Activated CD8-positive, alpha-beta T cell treated with anti-CD3 and anti-CD28 coated beads, Interleukin-2, amount 10 ng/mL, durations not matched to agents 7 days and 5 days (primary cell): ENCODE measurements at regions not wholly inside any gene's neighbourhood (a gene's known extent, or its start where the extent isn't known, plus 50 kb on each side); places are given as distances from the start of the nearest gene placed in this dataset.
"Not testable (repeated sequence)": the region's sequence is repeated elsewhere in the genome, so short reads cannot be mapped to it uniquely, and the experiment has no call there.

Source experiments
- ATAC-seq: fragments of 150-1000 bp; cut with Tn5 transposase; one replicate; pipeline ENCODE4 v1.10.0; 2021; ENCODE audit warnings: moderate library complexity
- CTCF ChIA-PET: fragments of 350-600 bp; sonication (Branson Sonifier 250); formaldehyde crosslinking; loops from one replicate; lab custom pipeline; 2021; ENCODE audit warnings: antibody characterized with exemption; lab: Charles Lee
- POLR2A ChIA-PET: fragments of 350-600 bp; sonication (Branson Sonifier 250); formaldehyde crosslinking; loops from one replicate; lab custom pipeline; 2021; ENCODE audit warnings: antibody characterized with exemption; lab: Charles Lee
- DNase-seq: peaks from one replicate; pipeline ENCODE4 v3.0.0-alpha.2; 2020
- H3K27ac Mint-ChIP-seq: one replicate; pipeline ENCODE4 v1.8.0; 2021; ENCODE audit warnings: mild to moderate bottlenecking, mixed read lengths
- H3K27me3 Mint-ChIP-seq: one replicate; pipeline ENCODE4 v1.8.0; 2021; ENCODE audit warnings: low read depth, mixed read lengths
- H3K36me3 Mint-ChIP-seq: one replicate; pipeline ENCODE4 v1.8.0; 2021; ENCODE audit warnings: low read depth, mixed read lengths
- H3K4me1 Mint-ChIP-seq: one replicate; pipeline ENCODE4 v1.8.0; 2021; ENCODE audit warnings: low read depth, mixed read lengths
- H3K4me3 Mint-ChIP-seq: one replicate; pipeline ENCODE4 v1.8.0; 2021; ENCODE audit warnings: mild to moderate bottlenecking, mixed read lengths
- H3K9me3 Mint-ChIP-seq: one replicate; pipeline ENCODE4 v1.8.0; 2022; ENCODE audit warnings: mixed read lengths; ENCODE audit not compliant: insufficient read depth

DNA sequence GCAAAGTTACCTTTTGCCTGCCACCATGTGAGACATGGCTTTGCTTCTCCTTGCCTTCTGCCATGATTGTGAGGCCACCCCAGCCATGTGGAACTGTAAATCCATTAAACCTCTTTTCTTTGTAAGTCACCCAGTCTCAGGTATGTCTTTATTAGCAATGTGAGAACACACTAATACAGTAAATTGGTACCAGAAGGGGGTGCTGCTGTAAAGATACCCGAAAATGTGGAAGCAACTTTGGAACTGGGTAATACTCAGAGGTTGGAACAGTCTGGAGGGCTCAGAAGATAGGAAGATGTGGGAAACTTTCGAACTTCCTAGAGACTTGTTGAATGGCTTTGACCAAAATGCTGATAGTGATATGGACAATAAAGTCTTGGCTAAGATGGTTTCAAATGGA is 184.8 kb upstream of the LHX8 start:
- H3K4me1 Mint-ChIP-seq, H3K27ac Mint-ChIP-seq, ATAC-seq, H3K36me3 Mint-ChIP-seq, CTCF ChIA-PET, POLR2A ChIA-PET, H3K9me3 Mint-ChIP-seq, H3K4me3 Mint-ChIP-seq, H3K27me3 Mint-ChIP-seq, DNase-seq: not testable (repeated sequence)

DNA sequence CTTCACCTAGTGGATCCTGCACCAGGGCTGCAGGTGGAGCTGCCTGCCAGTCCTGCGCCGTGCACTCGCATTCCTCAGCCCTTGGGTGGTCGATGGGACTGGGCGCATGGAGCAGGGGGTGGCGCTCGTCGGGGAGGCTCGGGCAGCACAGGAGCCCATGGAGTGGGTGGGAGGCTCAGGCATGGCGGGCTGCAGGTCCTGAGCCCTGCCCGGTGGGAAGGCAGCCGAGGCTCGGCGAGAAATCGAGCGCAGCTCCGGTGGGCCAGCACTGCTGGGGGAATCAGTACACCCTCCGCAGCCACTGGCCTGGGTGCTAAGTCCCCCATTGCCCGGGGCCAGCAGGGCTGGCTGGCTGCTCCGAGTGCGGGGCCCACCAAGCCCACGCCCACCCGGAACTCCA is 182.2 kb upstream of the LHX8 start:
- H3K27me3 Mint-ChIP-seq, H3K4me1 Mint-ChIP-seq, H3K4me3 Mint-ChIP-seq, ATAC-seq, H3K36me3 Mint-ChIP-seq, H3K27ac Mint-ChIP-seq, CTCF ChIA-PET, POLR2A ChIA-PET, H3K9me3 Mint-ChIP-seq, DNase-seq: not testable (repeated sequence)

DNA sequence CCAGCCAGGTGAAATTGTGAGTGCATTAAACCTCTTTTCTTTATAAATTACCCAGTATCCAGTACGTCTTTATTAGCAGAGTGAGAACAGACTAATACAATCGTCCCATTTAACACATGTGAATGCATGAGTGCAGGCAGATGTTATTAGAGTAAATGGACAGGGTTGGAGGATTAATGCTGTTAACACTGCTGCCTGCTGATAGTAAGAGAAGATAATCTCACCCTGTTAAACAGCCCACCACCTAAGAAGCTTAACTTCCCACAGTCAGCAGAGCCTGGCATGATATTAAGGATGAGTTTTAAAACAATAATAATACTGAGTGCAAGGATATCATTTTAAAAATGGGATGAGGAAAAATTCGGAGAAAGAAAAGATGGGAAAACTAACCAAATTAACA is 181.4 kb upstream of the LHX8 start:
- ChIA-PET POLR2A (no interaction called here), CTCF (no interaction called here)
- H3K4me3 Mint-ChIP-seq, result no peak overlapping the region
- DNase-seq (no peak), ATAC-seq (no peak)
- no peaks in the 10 kb centered on the region for H3K27me3 Mint-ChIP-seq
- H3K27ac Mint-ChIP-seq, result no peak overlapping the region
- no peaks in the 10 kb centered on the region for H3K9me3 Mint-ChIP-seq
- no peaks in the 10 kb centered on the region for H3K4me1 Mint-ChIP-seq
- no peaks in the 10 kb centered on the region for H3K36me3 Mint-ChIP-seq

DNA sequence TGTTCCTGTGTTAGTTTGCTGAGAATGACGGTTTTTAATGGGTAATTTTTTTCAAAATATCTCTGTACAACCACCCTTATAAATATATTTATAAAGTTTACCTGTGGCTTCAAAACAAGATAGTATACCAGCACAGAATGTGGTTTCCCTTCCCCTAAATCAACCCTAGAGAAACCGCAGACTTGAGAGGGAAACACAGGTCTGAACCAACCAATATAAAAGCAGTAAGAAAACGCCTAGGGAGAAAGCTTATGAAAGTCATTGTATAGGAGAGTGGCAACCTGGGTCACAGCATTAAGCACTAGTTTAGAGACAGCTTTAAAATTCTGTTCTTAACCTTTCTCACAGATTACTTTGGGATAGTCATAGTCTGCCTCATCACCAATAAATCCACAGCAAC is 180.6 kb upstream of the LHX8 start:
- Mint-ChIP-seq H3K4me3 (no peak overlapping the region), H3K36me3 (no peaks in the 10 kb centered on the region), H3K27ac (no peak overlapping the region), H3K27me3 (no peaks in the 10 kb centered on the region), H3K9me3 (no peaks in the 10 kb centered on the region), H3K4me1 (no peaks in the 10 kb centered on the region)
- DNase-seq (no peak), ATAC-seq (no peak)
- ChIA-PET CTCF (no interaction called here), POLR2A (no interaction called here)

DNA sequence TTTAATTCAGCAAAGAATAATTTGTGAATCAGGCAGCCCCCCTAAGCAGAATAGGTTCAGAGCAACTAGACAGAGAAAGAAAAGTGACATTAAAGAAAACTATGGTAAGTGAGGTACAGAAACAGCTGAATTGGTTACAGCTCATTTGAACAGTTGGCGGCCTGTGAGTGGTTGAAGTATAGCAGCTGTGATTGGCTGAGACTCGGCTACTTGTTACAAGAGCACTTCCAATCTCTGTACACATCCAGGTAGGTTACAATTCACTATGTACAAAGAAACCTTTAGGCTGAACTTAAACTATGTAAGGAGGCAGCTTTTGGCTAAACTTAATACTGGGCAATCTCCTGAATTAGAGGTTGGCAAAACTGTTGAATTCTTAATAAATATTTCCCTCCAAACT is 171.1 kb upstream of the LHX8 start:
- Mint-ChIP-seq H3K9me3 (no peaks in the 10 kb centered on the region), H3K36me3 (no peaks in the 10 kb centered on the region), H3K27ac (no peak overlapping the region), H3K27me3 (no peaks in the 10 kb centered on the region), H3K4me1 (no peaks in the 10 kb centered on the region), H3K4me3 (no peak overlapping the region)
- ChIA-PET CTCF (no interaction called here), POLR2A (no interaction called here)
- DNase-seq (no peak), ATAC-seq (no peak)

DNA sequence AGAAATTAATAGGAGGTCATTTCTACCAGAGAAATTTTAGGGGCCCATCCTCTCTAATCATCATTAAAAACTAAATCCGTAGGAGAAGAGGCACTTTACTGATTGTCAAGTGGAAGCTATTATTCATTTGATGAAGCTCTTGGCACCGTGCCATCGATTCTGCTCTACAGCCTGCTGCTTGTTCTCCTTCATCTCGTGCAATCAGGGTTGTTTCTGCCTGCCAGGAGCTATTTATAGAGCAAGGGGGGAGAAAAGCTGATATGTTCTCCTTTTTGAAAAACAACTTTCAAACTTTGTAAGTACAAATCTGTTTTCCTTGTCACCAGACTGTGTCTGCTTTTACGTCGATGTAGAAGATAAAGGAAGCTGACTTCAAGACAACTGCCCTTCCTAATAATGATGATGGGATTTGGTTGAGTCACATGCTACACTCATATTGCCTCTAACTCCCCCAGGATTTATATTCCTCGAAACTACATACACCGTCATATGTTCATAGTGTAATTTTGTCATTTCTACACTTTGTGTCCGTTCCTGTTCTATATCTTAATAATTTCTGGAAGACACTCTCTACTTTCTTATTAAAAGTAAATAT is 169.6 kb upstream of the LHX8 start:
- Mint-ChIP-seq H3K27ac (no peak overlapping the region), H3K4me3 (no peak overlapping the region), H3K36me3 (no peaks in the 10 kb centered on the region), H3K9me3 (no peaks in the 10 kb centered on the region), H3K4me1 (no peaks in the 10 kb centered on the region), H3K27me3 (no peaks in the 10 kb centered on the region)
- ATAC-seq (no peak), DNase-seq (no peak)
- CTCF ChIA-PET, result interaction anchor here (0.6 kb wide), 1 partner anchor 231 kb away, joined by 3 read pairs; no protein-coding TSS in a partner anchor
- POLR2A ChIA-PET, result no interaction called here

DNA sequence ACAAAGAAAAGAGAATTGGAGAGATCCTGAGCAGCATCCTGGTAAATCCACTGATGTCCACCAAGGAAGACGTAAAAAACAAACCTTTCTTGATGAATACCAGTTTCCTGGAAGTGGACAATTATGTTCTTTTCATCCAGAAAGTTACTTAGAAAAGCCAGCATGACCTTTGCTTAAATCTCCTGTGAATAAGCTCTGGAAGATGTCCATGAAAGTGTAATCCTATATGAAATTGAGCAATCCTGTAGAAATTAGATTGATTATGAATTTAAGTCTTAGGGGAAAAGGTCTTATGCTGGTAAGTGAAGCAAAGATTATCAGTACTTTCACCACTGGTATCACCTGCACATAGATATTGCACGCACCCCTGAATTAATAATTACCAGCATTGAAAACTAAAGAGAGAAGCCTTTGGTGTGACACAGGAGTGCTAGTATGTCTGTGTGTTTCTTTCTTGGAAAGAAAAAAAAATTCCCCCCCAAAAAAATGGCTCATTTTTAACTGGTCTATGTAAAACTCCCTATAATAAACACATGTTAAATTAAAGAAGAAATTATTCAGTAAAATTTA is 164.5 kb upstream of the LHX8 start:
- Mint-ChIP-seq H3K27me3 (no peaks in the 10 kb centered on the region), H3K4me1 (no peaks in the 10 kb centered on the region), H3K9me3 (no peaks in the 10 kb centered on the region), H3K4me3 (no peak overlapping the region), H3K27ac (no peak overlapping the region), H3K36me3 (no peaks in the 10 kb centered on the region)
- POLR2A ChIA-PET, result no interaction called here
- ATAC-seq (no peak), DNase-seq (no peak)
- CTCF ChIA-PET, result no interaction called here

DNA sequence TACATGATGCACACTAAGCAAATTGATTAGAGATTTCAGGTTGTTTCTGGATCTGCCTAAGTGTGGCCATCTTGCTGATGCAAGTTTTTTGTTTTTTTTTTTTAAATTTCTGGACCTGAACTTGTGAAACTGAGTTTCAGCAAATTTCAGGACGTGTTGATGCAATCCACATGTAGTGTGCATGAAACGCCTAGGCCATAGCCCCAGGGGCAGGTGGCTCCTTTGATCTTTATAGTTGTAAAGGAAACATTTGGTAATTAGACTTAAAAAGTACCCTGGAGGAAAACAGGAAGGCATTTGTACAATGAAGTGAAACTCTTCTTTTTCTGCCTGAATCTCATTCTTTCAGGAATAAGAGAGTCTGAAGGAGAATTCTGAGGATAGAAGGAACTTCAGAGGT is 162.2 kb upstream of the LHX8 start:
- H3K4me3 Mint-ChIP-seq, result no peak overlapping the region
- CTCF ChIA-PET, result no interaction called here
- POLR2A ChIA-PET, result no interaction called here
- H3K27ac Mint-ChIP-seq, result no peak overlapping the region
- H3K36me3 Mint-ChIP-seq, result no peaks in the 10 kb centered on the region
- no peak for DNase-seq
- H3K4me1 Mint-ChIP-seq, result no peaks in the 10 kb centered on the region
- no peaks in the 10 kb centered on the region for H3K9me3 Mint-ChIP-seq
- ATAC-seq, result no peak
- H3K27me3 Mint-ChIP-seq, result no peaks in the 10 kb centered on the region

DNA sequence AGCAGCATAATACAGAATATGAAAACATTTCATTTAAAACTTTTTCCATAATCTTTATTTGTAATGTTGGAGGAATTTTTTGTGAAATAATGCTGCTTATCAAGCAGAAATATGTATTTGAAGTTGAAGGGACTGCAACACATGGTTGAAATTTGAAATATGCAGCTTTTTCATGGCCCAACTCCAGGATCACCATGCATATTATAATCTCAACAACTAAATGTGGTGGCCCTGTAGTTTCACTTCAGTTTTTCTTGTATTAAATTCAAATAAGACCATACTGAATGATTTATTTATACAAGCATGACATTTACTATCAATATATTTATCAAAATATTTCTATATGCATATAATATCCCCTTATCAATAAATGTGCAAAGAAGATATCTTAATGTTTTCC is 157.7 kb upstream of the LHX8 start:
- Mint-ChIP-seq H3K36me3 (no peaks in the 10 kb centered on the region), H3K4me3 (no peak overlapping the region), H3K4me1 (no peaks in the 10 kb centered on the region), H3K27ac (no peak overlapping the region), H3K9me3 (no peaks in the 10 kb centered on the region), H3K27me3 (no peaks in the 10 kb centered on the region)
- ChIA-PET CTCF (no interaction called here), POLR2A (no interaction called here)
- DNase-seq, result no peak
- no peak for ATAC-seq

DNA sequence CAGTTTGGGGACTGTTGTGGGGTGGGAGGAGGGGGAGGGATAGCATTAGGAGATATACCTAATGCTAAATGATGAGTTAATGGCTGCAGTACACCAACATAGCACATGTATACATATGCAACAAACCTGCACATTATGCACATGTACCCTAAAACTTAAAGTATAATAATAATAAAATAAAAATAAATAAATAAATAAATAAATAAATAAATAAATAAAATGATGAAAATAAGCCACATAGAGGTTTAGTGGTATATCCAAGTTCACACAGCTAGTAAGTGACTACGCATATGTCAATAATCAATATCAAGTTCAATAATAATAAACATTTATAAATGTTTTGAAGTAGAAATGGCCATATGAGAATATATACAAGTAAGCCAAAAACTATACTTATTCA is 141.7 kb upstream of the LHX8 start:
- CTCF ChIA-PET, POLR2A ChIA-PET, H3K9me3 Mint-ChIP-seq: not testable (repeated sequence)

DNA sequence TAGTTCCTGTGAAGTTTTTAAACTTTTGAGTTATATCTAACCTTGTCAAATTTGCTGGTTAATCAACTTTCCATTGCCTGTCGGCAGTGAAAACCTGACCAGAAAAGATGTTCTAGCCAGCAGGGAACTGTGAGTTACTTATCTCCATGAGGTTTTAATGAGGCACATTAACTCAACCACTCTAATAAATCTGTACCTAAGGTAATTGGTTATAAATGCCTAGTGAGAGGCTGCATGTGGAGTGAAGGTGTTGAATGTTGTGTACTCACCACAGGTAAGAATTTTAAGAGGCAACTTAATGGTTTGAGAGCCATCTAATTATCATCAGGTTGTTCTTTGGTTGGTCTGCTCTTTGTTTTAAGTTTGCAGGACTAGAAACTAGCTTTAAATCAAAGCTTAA is 138.4 kb upstream of the LHX8 start:
- ATAC-seq (no peak), DNase-seq (no peak)
- no peak overlapping the region for H3K4me3 Mint-ChIP-seq
- H3K36me3 Mint-ChIP-seq, result no peaks in the 10 kb centered on the region
- H3K27ac Mint-ChIP-seq, result no peak overlapping the region
- no peaks in the 10 kb centered on the region for H3K4me1 Mint-ChIP-seq
- H3K27me3 Mint-ChIP-seq, result no peaks in the 10 kb centered on the region
- H3K9me3 Mint-ChIP-seq, result no peaks in the 10 kb centered on the region
- POLR2A ChIA-PET, result no interaction called here
- CTCF ChIA-PET, result no interaction called here

More for the DNA sequence above, 141.7 kb upstream of the LHX8 start:
- H3K4me3 Mint-ChIP-seq, H3K27ac Mint-ChIP-seq, DNase-seq, ATAC-seq, H3K4me1 Mint-ChIP-seq, H3K36me3 Mint-ChIP-seq, H3K27me3 Mint-ChIP-seq: not testable (repeated sequence)

DNA sequence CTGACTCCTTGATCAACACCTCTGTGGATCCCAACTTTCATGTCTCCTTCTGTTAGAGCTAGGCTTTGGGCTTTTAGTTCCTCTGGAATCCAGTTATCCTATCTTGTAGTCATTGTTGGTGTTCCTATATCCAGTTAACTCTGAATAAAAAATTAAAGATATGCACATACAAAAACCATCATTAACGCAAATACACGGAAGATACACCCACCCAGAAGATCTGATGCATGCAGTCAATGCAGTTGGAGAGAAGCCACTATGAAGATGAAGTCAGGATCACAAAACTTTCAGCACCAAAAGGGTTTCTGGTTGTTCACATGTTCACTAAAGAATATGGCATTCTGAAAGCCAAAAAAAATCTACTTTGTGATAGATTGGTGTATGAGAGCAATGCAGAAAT is 123.6 kb upstream of the LHX8 start:
- Mint-ChIP-seq H3K4me3 (no peak overlapping the region), H3K27ac (no peak overlapping the region), H3K27me3 (no peaks in the 10 kb centered on the region), H3K36me3 (no peaks in the 10 kb centered on the region), H3K4me1 (no peaks in the 10 kb centered on the region), H3K9me3 (no peaks in the 10 kb centered on the region)
- CTCF ChIA-PET, result no interaction called here
- DNase-seq (no peak), ATAC-seq (no peak)
- POLR2A ChIA-PET, result no interaction called here

DNA sequence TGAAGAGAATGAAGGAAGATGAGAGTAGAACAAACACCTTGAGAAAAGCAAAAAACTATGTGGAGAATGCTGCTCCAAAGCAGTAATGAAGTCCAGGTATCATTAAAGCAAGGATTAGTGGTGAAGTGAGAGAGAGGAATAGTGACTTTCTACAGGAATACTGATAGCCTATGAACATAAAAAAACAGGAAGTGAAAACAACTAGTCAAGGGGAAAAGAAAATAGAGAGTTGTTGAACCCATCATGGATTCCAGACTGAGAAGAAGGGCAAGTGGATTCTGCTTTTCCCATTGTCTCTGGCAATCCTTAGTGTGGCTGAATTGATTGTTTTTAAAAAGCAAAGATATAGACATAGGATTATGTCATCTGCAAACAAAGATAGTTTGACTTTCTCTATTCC is 119.9 kb upstream of the LHX8 start:
- Mint-ChIP-seq H3K4me1 (no peaks in the 10 kb centered on the region), H3K4me3 (no peak overlapping the region), H3K27ac (no peak overlapping the region), H3K27me3 (no peaks in the 10 kb centered on the region), H3K36me3 (no peaks in the 10 kb centered on the region), H3K9me3 (no peaks in the 10 kb centered on the region)
- ChIA-PET CTCF (no interaction called here), POLR2A (no interaction called here)
- ATAC-seq (no peak), DNase-seq (no peak)
